Omental fat pad (tissue), 3 donors: ENCODE measurements at regions not wholly inside any gene's neighbourhood (a gene's known extent, or its start where the extent isn't known, plus 50 kb on each side); places are given as distances from the start of the nearest gene placed in this dataset.
"Not testable (repeated sequence)": the region's sequence is repeated elsewhere in the genome, so short reads cannot be mapped to it uniquely, and the experiment has no call there.

Source experiments
- ATAC-seq: fragments of 150-250 bp; one replicate; pipeline ENCODE4 v1.9.1; 2016; ENCODE audit warnings: mild to moderate bottlenecking, moderate library complexity; ENCODE audit not compliant: low FRiP score
- DNase-seq: peaks from one replicate; pipeline ENCODE4 v3.0.0-alpha.2; 2019; ENCODE audit warnings: low spot score
- TF ChIP-seq, protein P1 (sequence below), 3 donors: fragments of 450-650 bp; IDR thresholded peaks; one replicate each; pipeline ENCODE4 v1.5.1; 2016 to 2017; ENCODE audit warnings: antibody characterized with exemption in 3 of 3, mild to moderate bottlenecking in 3 of 3, moderate library complexity in 2 of 3

DNA sequence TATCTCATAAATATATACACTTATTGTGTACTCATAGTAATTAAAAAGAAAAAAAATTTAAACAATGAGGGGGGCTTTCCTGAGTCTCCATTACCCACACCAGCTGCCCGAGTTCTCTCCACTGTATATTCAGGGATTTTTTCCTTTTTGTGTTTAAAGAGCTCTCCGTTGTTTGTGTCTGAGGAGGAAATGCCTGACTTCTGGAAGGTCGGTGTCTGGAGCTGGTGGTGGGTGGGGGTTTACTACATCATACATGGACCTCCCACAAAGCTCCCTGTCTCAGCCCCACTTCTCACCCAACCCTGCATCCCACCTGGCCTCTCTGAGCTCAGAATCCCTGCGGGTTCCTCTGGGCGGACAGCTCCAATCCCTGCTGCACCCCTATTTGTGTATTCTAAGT lies 64.1 kb upstream of the ETV3 start:
- TF ChIP-seq, protein P1, sequence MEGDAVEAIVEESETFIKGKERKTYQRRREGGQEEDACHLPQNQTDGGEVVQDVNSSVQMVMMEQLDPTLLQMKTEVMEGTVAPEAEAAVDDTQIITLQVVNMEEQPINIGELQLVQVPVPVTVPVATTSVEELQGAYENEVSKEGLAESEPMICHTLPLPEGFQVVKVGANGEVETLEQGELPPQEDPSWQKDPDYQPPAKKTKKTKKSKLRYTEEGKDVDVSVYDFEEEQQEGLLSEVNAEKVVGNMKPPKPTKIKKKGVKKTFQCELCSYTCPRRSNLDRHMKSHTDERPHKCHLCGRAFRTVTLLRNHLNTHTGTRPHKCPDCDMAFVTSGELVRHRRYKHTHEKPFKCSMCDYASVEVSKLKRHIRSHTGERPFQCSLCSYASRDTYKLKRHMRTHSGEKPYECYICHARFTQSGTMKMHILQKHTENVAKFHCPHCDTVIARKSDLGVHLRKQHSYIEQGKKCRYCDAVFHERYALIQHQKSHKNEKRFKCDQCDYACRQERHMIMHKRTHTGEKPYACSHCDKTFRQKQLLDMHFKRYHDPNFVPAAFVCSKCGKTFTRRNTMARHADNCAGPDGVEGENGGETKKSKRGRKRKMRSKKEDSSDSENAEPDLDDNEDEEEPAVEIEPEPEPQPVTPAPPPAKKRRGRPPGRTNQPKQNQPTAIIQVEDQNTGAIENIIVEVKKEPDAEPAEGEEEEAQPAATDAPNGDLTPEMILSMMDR (IDR thresholded peaks at IDR 0.05): no peak
- DNase-seq (no peak), ATAC-seq (no peak)

DNA sequence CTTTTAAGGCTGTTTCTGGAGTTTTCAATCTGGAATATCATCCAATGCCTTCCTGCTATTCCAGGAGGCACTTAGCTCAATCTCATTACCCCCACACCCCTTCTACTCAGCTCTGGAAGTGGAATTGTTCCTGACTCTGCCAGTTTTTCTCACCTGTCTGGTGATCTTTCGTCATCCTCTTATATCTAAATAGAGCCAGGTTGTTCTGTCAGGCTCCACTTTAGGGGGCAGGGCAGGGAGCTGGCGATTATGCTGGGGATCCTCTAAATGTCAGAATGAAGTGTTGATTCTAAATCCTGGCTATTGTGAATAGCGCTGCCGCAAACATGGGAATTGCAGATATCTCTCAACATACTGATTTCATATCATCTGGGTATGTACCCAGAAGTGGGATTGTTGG lies 63.6 kb upstream of the ETV3 start:
- DNase-seq (no peak), ATAC-seq (no peak)
- TF ChIP-seq, protein P1 (IDR thresholded peaks at IDR 0.05): no peak

- ATAC-seq (no peak), DNase-seq (no peak)
- TF ChIP-seq, protein P1 (IDR thresholded peaks at IDR 0.05): no peak
Observed at GRCh38 chr1:157200451-157200850, 62.3 kb upstream of the ETV3 start.

DNA sequence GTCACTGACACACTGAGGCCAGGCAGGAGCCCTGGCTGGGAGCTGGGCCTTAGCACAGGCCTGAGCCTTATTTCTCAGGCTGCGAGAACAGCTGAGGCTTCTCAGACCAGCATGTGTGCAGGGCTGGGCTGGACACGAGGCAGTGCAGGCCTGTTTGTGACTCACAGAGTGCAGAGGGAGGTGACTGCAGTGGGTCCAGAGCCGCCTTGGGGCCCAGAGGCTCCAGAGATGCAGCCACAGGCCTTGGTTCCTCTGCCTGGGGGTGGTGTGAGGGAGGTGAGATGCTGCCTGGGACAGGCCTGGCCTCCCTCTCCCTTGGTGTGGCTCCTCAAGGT lies 61.2 kb upstream of the ETV3 start:
- ATAC-seq (no peak), DNase-seq (no peak)
- TF ChIP-seq, protein P1 (IDR thresholded peaks at IDR 0.05): no peak

DNA sequence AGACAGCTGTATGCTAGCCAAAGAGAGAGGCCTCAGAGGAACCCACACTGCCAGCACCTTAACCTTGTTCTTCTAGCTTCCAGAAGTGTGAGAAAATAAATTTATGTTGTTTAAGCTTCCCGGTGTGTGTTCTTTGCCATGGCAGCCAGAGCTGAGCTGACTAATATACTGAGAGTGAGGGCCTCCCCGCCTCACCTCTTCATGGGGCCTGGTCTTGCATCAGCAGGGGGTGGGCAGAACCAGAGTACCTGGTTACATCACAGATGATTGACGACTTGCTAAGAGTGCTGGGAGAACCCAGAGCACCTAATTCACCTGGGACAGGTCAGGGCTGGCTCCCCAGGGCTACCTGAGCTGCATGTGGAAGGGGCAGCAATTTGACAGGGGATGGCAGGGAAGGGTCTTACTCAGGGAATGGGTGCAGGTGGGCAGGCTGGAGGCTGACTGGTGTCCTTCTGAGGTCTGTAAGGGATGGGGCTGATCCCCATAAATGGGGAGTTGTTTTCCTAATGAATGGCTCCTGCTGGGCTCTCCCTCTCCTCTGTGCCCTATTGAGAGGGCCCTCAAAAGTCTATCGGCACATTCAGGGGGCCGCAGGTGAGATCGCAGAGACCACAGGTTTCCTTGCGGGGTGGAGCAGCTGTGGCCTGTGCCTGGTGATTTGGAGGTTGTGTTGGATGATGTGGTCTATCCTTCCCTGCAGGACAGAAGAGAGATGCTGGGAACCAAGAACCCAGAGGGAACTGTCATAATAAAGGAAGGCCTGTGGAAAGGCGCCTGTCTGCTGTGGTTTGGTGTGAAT lies 60.6 kb upstream of the ETV3 start:
- ATAC-seq: no peak
- TF ChIP-seq, protein P1 (IDR thresholded peaks at IDR 0.05): no peak
- no peak for DNase-seq

- DNase-seq: no peak
Observed at GRCh38 chr1:157197906-157198435, 59.8 kb upstream of the ETV3 start.

DNA sequence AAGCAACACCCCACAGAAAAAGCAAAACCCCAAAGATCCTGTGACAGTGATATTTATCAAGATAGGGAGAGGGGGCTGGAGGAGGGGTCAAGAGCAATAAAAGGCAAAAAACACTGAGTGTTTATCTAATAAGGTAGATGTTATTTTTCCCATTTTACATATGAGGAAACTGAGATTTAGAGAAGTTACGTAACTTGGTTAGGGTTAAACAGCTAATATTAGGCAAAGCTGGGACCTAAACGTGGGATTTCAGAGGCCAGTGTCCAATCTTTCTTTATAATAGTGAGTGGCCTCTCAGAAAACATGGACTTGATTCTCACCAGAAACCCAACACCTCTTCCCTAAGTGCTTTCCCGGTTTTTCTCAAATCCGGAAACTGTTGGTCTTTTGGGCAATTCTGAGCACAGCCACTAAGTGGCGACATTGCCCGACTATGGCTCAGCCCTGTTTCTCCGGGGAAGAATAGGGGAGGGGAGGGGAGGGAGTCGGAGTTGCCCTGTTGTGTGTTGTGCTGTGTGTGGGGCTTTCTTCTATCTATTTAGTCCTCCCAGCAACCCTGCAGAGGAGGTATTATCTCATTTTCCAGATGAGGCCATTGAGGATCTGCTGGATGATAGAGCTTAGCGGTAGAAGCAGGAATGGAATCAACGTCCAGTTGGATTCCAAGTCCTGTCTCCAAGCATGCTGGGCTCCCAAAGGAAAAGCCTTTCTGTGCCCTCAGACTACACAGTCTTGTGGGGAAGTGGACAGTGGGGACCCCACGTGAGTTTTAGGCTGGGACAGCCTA lies 58.7 kb upstream of the ETV3 start:
- not testable (repeated sequence) for DNase-seq, ATAC-seq

More at GRCh38 chr1:157197906-157198435, 59.8 kb upstream of the ETV3 start:
- TF ChIP-seq, protein P1 (IDR thresholded peaks at IDR 0.05): no peak
- ATAC-seq: no peak
